ENCODE measurements at regions not wholly inside any gene's neighbourhood (a gene's known extent, or its start where the extent isn't known, plus 50 kb on each side); places are given as distances from the start of the nearest gene placed in this dataset.

DNA sequence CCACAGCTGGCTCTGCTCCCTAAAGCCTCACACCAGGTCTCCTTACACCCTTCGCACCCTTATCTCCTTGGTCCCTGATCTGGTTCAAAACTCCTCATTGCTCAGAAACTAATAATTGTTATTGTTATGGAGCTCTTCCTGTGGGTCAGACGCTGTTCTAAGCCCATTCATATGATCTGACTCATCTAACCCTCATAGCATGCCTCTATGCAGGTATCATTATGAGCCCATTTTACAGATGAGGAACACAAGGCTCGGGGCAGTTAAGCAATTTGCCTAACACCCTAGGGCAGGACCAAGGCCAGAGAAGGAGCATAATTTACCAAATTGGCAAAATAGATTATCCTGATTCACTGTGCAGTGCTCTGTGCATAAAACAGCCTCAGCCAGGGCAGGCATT is 51.8 kb upstream of the CCDC167 start:
- H3K4me3 ChIP-seq (replicated peaks in 1 of 3; ENCODE audit: low read depth in 2 of 3, low read length in 3 of 3): no peak overlapping the region

DNA sequence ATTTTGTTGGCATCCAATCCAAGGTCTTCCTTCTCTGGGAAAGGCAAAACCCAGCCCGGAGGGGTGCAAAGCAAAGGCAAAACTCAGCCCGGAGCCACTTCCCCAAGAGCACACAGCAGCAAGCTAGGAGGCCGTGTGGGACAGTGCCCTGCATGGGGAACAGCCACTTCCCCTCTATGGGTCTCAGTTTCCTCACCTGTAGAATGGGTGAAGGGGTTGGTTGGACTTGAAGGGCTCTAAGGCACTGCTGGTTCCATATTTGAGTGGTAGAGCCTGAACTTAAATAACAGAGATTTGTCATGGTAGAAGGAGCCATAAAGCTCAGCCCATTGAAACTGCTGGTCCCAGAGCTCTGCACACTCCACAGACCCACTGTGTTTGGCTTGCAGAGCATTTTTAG is 51.3 kb upstream of the CCDC167 start:
- Mint-ChIP-seq H3K4me3 (no peak overlapping the region), H3K4me1 (peaks cover 11% of the 10 kb centered on the region), H3K36me3 (no peaks in the 10 kb centered on the region), H3K9me3 (no peaks in the 10 kb centered on the region), H3K27ac (no peak overlapping the region), H3K27me3 (ENCODE audit: low read depth in 3 of 3) (peaks cover 15 to 37% (median 20%) of the 10 kb centered on the region in 3 donors)
- no peaks in the 10 kb centered on the region for H3K4me1 ChIP-seq (ENCODE audit: control insufficient read depth in 1 of 2, insufficient read depth in 2 of 2, low read length in 2 of 2)
- no peak overlapping the region for H3K27ac ChIP-seq (ENCODE audit: low read depth in 1 of 2, low read length in 2 of 2)
- H3K4me3 ChIP-seq (replicated peaks in 1 of 3; ENCODE audit: low read depth in 2 of 3, low read length in 3 of 3): no peak overlapping the region
- H4K20me1 ChIP-seq (ENCODE audit: insufficient read depth, low read length): no peaks in the 10 kb centered on the region
- H2AFZ ChIP-seq (ENCODE audit: insufficient read depth, low read depth, low read length, poor library complexity, severe bottlenecking): no peak overlapping the region
- no peaks in the 10 kb centered on the region for H3K9me3 ChIP-seq (replicated peaks in 1 of 2; ENCODE audit: control insufficient read depth in 1 of 2, insufficient read depth in 1 of 2, low read length in 2 of 2)
- TF ChIP-seq, protein P1, sequence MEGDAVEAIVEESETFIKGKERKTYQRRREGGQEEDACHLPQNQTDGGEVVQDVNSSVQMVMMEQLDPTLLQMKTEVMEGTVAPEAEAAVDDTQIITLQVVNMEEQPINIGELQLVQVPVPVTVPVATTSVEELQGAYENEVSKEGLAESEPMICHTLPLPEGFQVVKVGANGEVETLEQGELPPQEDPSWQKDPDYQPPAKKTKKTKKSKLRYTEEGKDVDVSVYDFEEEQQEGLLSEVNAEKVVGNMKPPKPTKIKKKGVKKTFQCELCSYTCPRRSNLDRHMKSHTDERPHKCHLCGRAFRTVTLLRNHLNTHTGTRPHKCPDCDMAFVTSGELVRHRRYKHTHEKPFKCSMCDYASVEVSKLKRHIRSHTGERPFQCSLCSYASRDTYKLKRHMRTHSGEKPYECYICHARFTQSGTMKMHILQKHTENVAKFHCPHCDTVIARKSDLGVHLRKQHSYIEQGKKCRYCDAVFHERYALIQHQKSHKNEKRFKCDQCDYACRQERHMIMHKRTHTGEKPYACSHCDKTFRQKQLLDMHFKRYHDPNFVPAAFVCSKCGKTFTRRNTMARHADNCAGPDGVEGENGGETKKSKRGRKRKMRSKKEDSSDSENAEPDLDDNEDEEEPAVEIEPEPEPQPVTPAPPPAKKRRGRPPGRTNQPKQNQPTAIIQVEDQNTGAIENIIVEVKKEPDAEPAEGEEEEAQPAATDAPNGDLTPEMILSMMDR (IDR thresholded peaks at IDR 0.05): no peak
- H3K36me3 ChIP-seq (replicated peaks in 1 of 2; ENCODE audit: control insufficient read depth in 1 of 2, insufficient read depth in 2 of 2, low read length in 2 of 2): no peaks in the 10 kb centered on the region
- H3K4me2 ChIP-seq (replicated peaks; ENCODE audit: extremely low read depth, low read length, poor library complexity, severe bottlenecking): no peak overlapping the region
- H3K9ac ChIP-seq (ENCODE audit: insufficient read depth, low read length, poor library complexity, severe bottlenecking): no peak overlapping the region
- intact Hi-C loops (cut with micrococcal nuclease): no loop called here
- DNase-seq: no peak
- 0% methylated on average over 1 of the region's 3 CpGs for WGBS (ENCODE audit: insufficient coverage)
- H3K79me2 ChIP-seq (ENCODE audit: insufficient read depth, low read length): no peaks in the 10 kb centered on the region
- peaks cover 0 to 14% of the 10 kb centered on the region in 2 donors for H3K27me3 ChIP-seq (ENCODE audit: control insufficient read depth in 2 of 2, insufficient read depth in 2 of 2, low read length in 2 of 2)

More for the DNA sequence above, 51.8 kb upstream of the CCDC167 start:
- no peak overlapping the region for H3K9ac ChIP-seq (ENCODE audit: insufficient read depth, low read length, poor library complexity, severe bottlenecking)
- H3K27me3 Mint-ChIP-seq (ENCODE audit: low read depth in 3 of 3): peaks cover 15 to 37% (median 21%) of the 10 kb centered on the region in 3 donors
- no peak overlapping the region for H3K27ac Mint-ChIP-seq
- WGBS (ENCODE audit: insufficient coverage): 100% methylated on average over 1 of the region's 3 CpGs
- H3K4me1 Mint-ChIP-seq: peaks cover 11% of the 10 kb centered on the region
- no peaks in the 10 kb centered on the region for H3K4me1 ChIP-seq (ENCODE audit: control insufficient read depth in 1 of 2, insufficient read depth in 2 of 2, low read length in 2 of 2)
- H3K9me3 ChIP-seq (replicated peaks in 1 of 2; ENCODE audit: control insufficient read depth in 1 of 2, insufficient read depth in 1 of 2, low read length in 2 of 2): no peaks in the 10 kb centered on the region
- H3K79me2 ChIP-seq (ENCODE audit: insufficient read depth, low read length): no peaks in the 10 kb centered on the region
- no peak overlapping the region for H3K4me3 Mint-ChIP-seq
- no peaks in the 10 kb centered on the region for H3K9me3 Mint-ChIP-seq
- no peak overlapping the region for H3K27ac ChIP-seq (ENCODE audit: low read depth in 1 of 2, low read length in 2 of 2)
- H2AFZ ChIP-seq (ENCODE audit: insufficient read depth, low read depth, low read length, poor library complexity, severe bottlenecking): no peak overlapping the region
- no peaks in the 10 kb centered on the region for H3K36me3 Mint-ChIP-seq
- intact Hi-C loops (cut with micrococcal nuclease): no loop called here
- no peaks in the 10 kb centered on the region for H4K20me1 ChIP-seq (ENCODE audit: insufficient read depth, low read length)
- no peak overlapping the region for H3K4me2 ChIP-seq (replicated peaks; ENCODE audit: extremely low read depth, low read length, poor library complexity, severe bottlenecking)
- H3K36me3 ChIP-seq (replicated peaks in 1 of 2; ENCODE audit: control insufficient read depth in 1 of 2, insufficient read depth in 2 of 2, low read length in 2 of 2): no peaks in the 10 kb centered on the region
- no peak for DNase-seq
- peaks cover 0 to 14% of the 10 kb centered on the region in 2 donors for H3K27me3 ChIP-seq (ENCODE audit: control insufficient read depth in 2 of 2, insufficient read depth in 2 of 2, low read length in 2 of 2)
- TF ChIP-seq, protein P1 (IDR thresholded peaks at IDR 0.05): no peak
